ENCODE measurements at regions not wholly inside any gene's neighbourhood (a gene's known extent, or its start where the extent isn't known, plus 50 kb on each side); places are given as distances from the start of the nearest gene placed in this dataset.

GRCh38 chr20:17844549-17845298 lies 123.9 kb downstream of the SNX5 start:
- no peak for TF ChIP-seq FOXA1 (IDR thresholded peaks at IDR 0.05)
- no peak for TF ChIP-seq ARNT (IDR thresholded peaks at IDR 0.05)

Data from HEK293T (cell line).